ENCODE measurements at regions not wholly inside any gene's neighbourhood (a gene's known extent, or its start where the extent isn't known, plus 50 kb on each side); places are given as distances from the start of the nearest gene placed in this dataset.

DNA sequence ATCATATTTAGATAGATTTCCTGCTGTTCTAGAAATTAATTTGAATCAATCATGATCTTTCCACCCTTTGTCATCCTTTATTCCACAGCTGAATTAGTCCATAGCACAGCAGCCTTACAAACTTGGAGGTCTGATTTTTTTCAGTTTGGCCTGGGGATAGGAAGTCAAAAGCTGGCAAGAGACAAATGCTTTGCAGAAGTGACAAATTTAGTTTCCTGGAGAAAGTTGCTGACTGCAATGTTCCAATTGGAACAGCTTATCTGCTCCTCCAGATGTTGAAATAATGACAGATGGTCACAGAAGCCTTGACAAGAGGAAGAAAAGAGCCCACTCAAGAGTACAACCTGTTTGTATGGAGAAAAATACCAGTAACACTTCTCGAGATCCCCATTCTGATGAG, 1276.1 kb upstream of the CDH8 start:
- DNase-seq = no peak

DNA sequence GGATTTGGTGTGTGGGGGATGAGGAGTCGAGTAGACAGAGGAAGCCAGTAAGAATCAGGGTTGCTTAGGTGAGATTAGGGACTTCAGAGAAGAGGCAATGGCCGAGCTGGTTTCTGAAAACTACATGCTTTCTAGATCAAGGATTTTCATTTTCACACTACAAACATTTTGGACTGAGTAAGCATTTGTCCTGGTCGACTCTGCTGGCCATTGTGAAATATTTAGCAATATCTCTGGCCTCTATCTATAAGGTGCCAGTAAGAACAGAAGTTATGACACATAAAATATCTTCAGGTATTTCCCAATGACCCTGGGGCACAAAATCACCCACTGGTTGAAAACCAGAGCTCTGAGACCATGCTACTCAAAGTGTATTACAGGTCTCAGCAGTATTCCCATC, 1275.1 kb upstream of the CDH8 start:
- no peak for DNase-seq

DNA sequence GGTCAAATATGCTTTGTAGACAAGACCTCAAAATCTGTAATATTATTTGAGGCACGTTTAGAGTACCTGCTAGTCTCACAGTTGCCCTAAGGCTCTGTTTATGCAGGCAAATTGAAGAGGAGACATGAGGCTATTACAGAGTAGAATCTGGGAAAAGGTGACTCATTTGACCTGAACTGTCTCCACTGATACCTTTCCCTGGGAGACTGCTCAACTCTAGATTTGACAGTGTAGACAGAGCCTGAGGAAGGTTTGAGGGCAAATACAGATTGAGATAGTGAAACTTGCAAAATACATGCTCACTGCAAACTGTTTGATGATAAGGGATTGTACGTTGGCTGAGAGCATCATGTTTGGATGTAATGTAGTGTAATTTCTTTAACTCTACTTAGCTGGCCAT, 1266.6 kb upstream of the CDH8 start:
- DNase-seq = no peak

DNA sequence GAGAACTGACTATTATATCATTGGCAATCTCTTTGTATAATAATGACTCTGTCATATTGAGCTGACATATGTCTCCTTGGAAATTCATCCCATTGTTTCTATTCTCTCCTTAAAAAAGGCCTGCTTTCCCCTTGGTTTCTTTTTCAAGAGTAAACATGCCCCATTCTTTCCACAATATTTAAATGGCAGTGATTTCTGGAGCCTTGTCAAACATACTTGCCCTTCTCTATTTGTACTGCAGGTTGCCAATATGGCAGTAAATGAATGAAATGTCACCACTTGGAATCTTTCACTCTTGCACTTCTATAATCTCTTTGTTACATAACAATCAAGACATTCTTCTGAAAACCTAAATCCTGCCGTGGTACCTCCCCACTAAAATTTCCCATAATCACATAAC, 1265.1 kb upstream of the CDH8 start:
- DNase-seq = no peak

DNA sequence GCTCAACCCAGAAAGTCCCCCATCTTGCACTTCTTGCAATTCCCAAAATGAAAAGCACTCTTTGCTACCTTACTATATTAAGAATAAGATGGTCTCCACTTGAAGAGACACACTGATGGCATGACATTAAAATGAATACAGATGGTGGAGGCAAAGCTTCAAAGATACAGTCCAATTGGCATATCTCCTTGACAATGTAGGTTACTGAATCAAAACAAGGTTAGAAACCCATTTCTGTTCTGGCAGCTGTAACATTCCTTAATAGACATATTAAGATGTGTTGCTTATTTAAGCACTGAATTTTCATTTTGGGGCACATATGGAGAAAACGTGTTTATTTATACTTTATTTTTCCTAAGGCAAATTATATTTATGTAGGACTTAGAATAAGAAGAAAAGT, 1262.8 kb upstream of the CDH8 start:
- DNase-seq = no peak

DNA sequence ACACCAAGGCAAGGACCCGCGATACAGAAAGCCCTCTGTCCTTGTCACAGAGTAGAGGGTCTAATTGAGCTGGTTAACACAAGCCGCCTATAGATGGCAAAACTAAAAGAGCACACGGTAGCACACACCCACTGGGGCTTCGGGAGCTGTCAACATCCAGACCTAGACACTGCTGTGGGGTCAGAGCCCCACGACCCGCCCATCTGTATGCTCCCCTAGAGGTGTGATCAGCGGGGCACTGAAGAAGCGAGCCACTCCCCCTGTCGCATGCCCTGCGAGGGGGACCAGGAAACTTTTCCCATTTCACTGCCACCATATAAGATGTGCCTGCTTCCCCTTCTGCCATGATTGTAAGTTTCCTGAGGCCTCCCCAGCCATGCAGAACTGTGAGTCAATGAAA, 1255.8 kb upstream of the CDH8 start:
- no peak for DNase-seq

DNA sequence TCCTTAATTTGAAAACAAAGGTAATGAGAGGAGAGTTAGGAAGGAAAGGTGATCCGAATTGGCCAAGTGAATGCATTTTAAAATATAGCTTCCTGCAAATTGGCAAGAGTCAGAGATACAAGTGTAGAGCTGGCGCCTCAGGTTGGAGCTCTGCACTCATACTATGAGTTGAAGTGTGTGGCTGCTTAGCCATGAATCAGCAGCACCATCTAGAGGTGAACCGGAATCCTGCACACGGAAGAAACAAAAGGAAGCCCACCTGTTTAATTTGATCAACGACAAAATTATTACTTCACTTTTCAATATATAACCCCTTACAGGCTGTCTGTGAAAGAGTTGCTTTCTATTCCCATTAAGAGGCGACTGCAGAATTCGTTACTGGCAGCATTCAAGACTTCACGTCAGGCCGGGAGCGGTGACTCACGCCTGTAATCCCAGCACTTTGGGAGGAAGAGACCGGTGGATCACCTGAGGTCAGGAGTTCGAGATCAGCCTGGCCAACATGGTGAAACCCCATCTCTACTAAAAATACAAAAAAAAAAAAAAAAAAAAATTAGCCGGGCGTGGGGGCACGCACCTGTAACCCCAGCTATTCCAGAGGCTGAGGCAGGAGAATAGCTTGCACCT, 1253.7 kb upstream of the CDH8 start:
- peak; percentile 30 for DNase-seq

DNA sequence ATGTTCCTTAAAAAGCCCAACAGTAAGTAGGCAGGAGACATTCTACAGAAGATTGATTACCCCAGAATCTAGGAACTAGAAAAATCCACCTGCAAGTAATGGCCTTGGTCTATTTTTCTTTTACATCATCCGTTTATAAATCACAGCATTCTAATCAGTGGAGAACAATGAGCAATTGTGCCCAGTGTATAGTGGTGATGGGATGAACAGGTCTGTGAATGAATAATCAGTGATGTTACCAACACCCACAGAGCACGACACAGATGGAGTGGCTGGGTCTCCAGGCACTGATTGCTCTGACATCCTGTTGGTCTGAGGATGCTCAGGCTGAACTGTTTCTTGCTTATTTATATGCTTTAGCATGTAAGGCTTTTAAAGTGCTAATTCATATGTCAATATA, 1251.2 kb upstream of the CDH8 start:
- no peak for DNase-seq

DNA sequence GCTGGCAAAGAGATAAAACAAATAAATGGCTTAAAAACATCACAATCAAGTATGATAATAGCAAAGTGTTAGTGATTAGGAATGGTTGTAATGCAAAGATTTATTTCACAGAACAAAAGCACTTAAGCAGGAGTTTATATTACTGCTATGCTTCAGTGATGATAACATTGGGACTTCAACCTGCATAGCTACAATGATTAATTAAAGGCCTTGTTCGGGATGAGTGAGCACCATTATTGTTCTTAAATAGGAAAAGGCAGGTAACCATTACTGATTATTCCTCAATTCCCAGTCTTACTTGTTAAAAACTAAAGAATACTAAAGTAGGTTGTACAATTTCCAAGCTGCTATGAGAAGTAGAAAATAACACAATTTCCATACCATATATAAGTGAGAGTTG, 1247.5 kb upstream of the CDH8 start:
- no peak for DNase-seq

DNA sequence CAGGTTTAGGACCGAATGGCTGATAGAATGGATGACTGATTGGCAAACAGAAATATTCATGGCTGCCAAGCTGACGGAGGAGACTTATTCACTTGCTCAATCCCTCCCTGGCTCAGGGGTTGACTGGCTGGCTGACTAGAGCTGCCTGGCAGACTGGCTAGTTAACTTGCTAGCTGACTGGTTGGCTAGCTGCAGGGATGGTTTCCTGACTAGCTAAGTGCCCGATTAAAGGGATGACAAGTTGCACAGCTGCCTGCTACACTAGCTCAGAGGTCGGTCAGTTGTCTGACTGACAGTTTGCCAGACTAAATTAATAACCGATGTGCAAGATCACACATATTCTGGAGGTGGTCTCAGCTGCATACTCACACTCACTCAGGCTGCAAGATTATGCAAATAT, 1208.4 kb upstream of the CDH8 start:
- no peak for DNase-seq

DNA sequence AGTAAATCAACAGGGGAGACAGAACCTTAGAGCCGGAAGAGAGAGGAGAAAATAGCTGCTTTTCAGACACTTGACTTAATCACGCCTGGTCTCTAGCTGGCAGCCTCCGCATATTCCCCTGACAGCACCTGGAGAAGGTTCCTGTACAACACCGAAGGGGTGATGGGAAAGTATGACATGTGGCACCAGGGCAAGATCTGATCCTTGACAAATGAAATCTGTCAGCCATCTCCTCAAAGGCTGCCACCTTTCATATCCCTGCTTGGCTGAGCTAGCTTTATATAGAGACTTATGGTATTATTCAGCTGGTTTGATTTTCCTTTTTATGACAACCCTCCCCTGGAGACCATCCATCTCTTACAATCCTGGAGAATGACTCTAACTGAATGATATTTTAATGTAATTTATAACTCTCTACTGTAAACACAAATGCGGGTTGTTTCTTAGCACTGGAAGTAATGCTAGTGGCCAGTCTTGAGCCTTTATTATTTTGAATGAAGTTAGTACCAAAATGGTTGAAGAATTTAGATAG, 1205.3 kb upstream of the CDH8 start:
- no peak for DNase-seq

DNA sequence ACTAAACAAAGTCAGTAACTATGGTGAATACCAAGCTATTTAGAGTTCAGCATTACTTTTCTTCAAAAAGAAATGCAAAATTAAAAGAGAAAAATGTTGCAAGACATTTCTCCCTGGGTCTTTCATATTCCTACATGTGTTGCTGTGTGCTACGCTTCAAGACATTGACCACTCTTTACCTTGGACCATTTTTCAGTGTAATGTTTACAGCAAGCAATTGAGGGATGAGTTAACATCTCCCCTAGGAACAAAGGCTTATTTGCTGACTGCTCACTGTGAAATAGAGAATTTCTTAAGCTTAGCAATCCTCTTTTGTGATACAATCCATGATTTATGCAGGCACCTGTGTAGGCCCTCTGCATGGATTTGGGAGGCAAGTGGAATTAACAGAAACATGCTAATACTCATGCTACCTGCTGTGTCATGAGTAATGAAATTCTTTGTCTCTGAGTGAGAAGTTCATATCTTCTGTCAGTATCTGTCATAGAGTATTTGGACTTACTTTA, 1202.9 kb upstream of the CDH8 start:
- no peak for DNase-seq

DNA sequence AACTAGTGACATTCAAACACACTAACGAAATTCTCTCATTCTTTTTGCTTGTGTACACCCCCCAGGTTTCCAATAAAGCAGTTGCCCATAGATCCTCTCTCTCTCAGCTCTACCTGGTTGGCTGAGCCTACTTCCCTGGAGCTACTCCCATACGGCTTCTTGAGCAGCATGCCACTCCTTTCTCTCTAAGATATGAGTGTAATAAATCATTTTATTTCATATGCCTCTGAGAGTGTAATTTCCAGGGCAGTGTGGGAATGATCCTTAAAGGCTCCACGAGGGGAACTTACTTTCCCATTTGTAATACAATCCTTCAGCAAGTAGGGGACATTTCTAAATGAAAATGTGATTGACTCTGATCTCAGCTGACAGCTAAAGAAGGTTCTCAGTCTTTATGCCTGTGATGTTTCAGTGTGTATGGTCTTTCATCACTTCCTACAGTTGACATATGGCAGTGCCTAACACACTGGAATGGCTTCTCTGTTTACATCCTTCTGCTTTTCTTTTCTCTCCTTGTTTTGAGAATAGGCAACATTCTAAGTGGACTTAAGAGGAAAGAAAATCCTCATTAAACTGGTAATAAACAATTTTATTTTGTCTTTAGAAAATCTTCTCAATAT, 1194.3 kb upstream of the CDH8 start:
- DNase-seq = no peak

DNA sequence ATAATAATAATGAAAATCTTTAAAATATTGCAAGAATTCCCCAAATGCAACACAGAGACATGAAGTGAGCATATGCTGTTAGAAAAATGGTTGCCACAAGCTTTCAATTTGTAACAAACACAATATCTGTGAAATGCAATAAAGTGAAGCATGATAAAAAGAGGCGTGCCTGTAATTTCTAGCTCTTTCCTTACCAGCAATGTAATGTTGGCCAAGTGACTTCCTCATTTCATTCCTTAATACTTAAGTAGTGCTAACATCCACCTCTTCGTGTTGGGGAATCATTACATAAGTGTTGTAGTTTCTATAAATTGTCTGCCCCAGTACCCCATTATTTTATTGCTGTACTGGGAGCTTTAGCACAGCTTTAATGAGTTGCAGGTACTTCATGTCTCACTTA, 1192.0 kb upstream of the CDH8 start:
- DNase-seq = no peak

DNA sequence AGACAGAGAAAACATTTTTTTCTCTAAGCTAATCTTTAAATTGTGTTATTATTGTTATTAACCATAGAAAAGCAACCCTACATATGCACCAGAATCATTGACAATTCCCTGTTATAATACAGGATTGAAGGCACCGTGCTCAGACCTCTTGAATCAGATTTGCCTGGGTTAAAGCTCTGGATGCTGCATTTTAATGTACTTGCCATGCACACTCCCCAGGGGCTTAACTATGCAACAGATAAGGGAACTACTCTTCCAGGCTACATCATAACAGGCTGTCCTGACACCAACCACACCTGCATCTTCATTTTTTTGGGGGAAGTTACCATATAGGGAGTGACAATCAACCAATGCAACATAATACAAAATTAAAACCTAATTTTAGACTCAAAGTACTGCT, 1187.6 kb upstream of the CDH8 start:
- no peak for DNase-seq

DNA sequence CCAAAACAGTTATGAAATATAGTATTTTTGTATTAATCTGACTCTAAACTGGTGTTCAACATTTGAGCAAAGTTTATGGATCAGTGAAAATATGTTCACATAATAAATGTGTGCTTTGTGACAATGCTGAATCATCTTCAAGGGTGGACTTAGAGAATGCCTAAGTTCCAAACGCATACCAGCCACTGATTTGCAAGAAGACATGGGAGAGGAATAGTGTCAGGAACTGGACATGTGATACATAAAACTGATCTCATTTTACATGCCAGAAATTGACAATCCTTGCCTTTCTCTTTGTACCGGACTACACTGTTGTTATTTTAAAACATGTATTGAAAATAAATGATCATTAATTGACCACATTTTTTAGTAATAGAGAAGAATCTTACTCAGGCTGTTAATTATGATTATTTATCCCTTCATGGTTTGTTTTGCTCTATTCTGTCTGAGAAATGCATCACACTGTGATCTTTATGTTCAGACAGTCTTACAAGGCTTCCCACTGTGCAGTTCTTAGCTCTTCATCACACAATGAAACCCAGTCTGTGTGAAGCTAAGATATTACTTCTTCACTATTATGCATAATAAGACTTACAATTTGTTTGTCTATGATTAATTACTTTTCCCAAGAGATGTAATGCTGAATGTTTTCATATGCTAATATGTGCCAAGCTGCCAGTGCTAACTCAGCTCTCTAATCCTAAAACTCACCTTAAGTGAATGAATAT, 1180.6 kb upstream of the CDH8 start:
- DNase-seq = no peak

DNA sequence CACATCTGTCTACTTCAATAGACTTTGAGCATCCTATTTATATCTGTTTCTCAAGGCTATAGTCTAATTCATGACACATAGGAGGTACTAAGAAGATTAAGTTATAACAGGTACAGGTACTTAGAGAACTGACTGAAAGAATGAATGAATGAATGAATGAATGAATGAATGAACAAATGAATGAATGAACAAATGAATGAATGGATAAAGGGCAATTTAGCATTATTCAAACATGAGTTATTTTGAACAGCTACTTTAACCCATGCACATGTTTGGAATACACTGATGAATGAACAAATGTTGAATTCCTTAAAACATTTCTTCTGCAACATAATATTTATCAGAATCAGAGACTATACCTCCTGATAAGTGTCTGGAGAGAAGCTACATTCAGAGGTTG, 1165.6 kb upstream of the CDH8 start:
- DNase-seq = no peak

DNA sequence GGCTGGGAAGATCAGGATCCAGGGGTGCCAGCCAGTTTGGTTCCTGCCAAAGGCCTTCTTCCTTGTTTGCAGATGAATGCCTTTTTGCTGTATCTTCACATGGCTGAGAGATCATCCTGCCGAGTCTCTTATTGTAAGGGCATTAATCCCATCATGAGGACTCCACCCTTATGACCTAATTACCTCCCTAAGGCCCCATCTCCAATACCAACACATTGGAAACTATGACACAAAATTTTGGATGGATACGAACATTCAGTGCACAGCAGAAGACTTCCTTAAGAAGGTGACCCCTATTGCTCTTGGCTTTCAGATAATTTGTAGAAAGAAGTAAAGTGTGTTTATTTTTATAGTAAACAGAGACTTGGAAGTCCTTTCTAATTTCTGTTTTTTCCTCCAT, 1164.7 kb upstream of the CDH8 start:
- no peak for DNase-seq

DNA sequence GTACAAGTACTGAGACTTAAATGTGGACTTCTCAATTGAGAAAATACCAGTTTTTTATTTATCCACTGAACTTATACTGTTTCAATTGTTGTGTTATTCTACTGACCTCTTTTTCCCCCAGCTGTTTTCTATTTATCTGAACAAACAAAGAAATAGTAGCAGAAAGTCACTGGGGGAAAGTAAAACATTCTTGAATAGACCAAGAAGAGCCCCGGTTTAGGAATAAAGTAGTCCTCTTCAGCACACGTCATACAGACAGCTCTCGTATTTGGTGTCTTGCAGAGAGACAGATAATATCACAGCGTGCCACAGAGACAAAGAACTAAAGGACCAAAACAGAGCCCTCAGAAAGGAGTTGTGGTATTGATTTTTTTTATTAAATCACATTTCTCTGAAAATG, 1159.1 kb upstream of the CDH8 start:
- no peak for DNase-seq

DNA sequence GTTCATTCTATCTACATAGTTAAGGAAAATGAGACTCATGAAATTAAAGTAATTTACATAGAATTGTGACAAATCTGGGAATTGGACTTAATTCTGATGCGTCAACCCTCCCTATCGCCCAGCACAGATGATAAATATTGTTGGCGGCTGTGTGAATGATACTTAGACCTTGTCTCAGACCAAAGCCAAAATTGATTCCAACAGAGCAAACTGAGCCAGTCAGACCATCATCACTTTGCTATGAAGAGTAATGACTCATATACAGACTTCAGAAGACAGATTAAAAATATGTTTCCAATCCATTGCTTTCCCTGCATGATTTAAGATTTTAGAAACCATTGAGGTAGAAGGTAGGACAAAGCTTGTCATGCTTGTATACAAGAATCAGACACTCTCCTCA, 1156.7 kb upstream of the CDH8 start:
- DNase-seq = no peak

DNA sequence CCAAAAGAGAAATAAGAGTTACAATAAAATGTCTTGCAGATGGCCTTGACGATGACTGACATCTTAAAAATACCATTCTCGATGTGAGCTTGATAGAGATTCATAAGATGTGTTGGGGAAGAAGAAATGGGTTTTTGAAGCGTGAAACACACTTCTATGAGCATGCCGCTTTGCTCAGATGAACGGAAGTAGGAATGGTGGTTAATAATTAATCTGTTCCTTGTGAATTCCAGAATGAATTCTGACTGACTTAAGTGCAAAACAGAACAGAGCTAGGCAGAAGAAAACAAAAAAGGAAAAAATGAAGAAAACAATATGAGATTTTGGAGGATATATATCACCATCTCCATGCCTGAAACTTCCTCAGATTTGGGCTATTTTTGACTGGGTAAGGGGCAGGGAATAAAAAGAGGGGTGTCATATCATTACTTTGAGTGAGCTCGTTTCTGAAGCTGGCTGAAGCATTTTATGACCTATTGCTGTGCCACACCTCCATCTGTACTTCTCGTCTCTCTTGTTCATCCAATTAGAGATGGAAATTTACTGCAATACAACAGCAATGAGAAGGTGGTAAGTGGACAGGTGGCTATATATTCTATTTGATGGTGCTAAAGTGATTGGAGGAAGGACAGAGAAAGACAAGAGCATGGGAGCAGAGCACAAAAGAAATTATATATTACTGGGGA, 1152.0 kb upstream of the CDH8 start:
- no peak for DNase-seq

DNA sequence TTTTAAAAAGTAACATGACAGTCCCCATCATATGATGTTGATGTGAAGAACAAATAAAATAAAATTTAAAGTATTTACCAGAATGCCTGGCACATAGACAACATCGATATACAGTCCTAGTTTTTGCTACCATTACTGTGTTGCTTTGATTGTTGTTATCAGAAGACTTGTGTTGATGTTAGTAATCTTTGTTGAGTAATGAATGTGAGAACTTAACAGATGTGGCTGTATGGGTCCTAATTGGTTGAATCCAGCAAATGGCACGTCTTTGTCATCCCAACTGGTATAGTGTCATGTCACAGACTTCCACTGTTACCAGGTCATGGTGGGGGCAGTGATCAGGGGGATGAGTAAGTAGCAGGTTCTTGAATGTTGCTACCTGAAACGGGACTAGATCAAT, 1151.4 kb upstream of the CDH8 start:
- no peak for DNase-seq

DNA sequence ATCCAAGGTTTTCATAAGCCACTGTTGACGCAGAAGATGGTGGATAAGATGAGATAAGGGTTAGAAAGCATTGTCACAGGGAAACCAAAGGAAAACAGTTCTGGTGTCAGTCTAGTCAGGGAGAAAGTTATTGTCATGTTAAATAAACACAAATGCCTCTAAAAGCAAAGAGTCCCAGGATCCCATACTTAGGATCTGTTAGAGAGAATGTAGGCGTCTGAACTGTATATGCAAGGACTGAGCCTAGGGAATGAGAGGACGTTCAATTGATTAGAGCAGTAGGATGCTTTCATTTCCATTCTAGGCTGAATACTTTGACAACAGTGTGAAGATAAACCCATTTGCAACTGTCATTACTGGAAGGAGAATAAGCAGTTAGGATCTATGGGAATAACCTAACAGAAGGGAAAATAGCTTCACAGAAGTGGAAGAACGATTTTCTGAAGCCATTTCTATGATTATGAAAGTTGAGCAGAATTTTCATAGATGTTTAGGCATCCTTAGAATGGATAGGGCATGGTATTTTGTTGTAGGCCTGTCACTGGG, 1149.1 kb upstream of the CDH8 start:
- DNase-seq = no peak
